A549 (cell line): ENCODE measurements at regions not wholly inside any gene's neighbourhood (a gene's known extent, or its start where the extent isn't known, plus 50 kb on each side); places are given as distances from the start of the nearest gene placed in this dataset.

Experiments used
- ATAC-seq, 2 experiments: fragments of 200-7000 bp in 1 of 2; fragments of >200 bp in 1 of 2; cut with Nextera tagmentation in 1 of 2; cut with Tn5 transposase in 1 of 2; 3 replicates each; pipeline versions ENCODE4 v1.8.0 to v1.9.1; 2018 to 2020; ENCODE audit warnings: mild to moderate bottlenecking in 1 of 2, moderate library complexity in 1 of 2
- CTCF ChIA-PET: fragments of 300-600 bp; sonication (Branson Sonifier 250); formaldehyde crosslinking; extraction: SDS; loops from one replicate; lab custom pipeline; 2021; ENCODE audit warnings: antibody characterized with exemption, inconsistent platforms; lab: Yijun Ruan, JAX
- POLR2A ChIA-PET: fragments of 350-600 bp; formaldehyde crosslinking; extraction: SDS; loops from one replicate; lab custom pipeline; 2021; ENCODE audit warnings: antibody characterized with exemption, inconsistent platforms; lab: Yijun Ruan, JAX
- DNase-seq, 2 experiments: peaks; one replicate each; pipeline versions ENCODE4 v3.0.0 to v3.0.0-alpha.2; 2011 to 2016; ENCODE audit warnings: low read depth in 1 of 2, low spot score in 1 of 2
- FAIRE-seq: peaks from 2 replicates; lab custom pipeline; 2011; peaks lifted over from hg19 to GRCh38; lab: Jason Lieb, UNC
- H3K27ac ChIP-seq, 2 experiments: fragments of >200 bp; sonication (Bioruptor Twin); formaldehyde crosslinking; 3 replicates each; pipeline ENCODE4 v1.5.1; 2016 to 2017
- H3K4me1 ChIP-seq: fragments of >200 bp; sonication (Bioruptor Twin); formaldehyde crosslinking; 3 replicates; pipeline ENCODE4 v1.6.1; 2016
- H3K4me2 ChIP-seq: fragments of >200 bp; sonication (Bioruptor Twin); formaldehyde crosslinking; 3 replicates; pipeline ENCODE4 v1.6.1; 2016
- H3K4me3 ChIP-seq: fragments of >200 bp; sonication (Bioruptor Twin); formaldehyde crosslinking; 3 replicates; pipeline ENCODE4 v1.5.1; 2016
- H3K9me3 ChIP-seq: fragments of >200 bp; sonication (Bioruptor Twin); formaldehyde crosslinking; 3 replicates; pipeline ENCODE4 v1.6.1; 2016
- ATOH8 ChIP-seq: fragments of 250-450 bp; sonication (Bioruptor Pico); IDR thresholded peaks from 2 replicates; pipeline ENCODE4 v1.5.0; 2020; ENCODE audit warnings: low read depth, mild to moderate bottlenecking, moderate library complexity
- BCL3 ChIP-seq: fragments of >200 bp; sonication (Bioruptor Twin); formaldehyde crosslinking; IDR thresholded peaks from 3 replicates; pipeline ENCODE4 v1.6.1; 2016
- CBX2 ChIP-seq: fragments of 200-600 bp; sonication (generic); IDR thresholded peaks from 2 replicates; pipeline ENCODE4 v1.6.1; 2016; ENCODE audit warnings: low read depth, mild to moderate bottlenecking, borderline replicate concordance
- CBX8 ChIP-seq: fragments of 200-600 bp; sonication (generic); IDR thresholded peaks from 2 replicates; pipeline ENCODE4 v1.6.1; 2016
- CHD2 ChIP-seq: fragments of 150-350 bp; IDR thresholded peaks from 2 replicates; pipeline ENCODE4 v1.6.1; 2014; ENCODE audit warnings: low read length; ENCODE audit not compliant: partially characterized antibody
- ELK1 ChIP-seq: fragments of 150-350 bp; IDR thresholded peaks from 2 replicates; pipeline ENCODE4 v1.6.1; 2014; ENCODE audit warnings: low read depth, mild to moderate bottlenecking, low read length
- EP300 ChIP-seq, 2 experiments: fragments of >200 bp; sonication (Bioruptor Twin); formaldehyde crosslinking; IDR thresholded peaks; 2 replicates in 1 of 2; 3 replicates in 1 of 2; pipeline ENCODE4 v1.6.1; 2016 to 2017
- ESRRA ChIP-seq: fragments of 150-350 bp; IDR thresholded peaks from 2 replicates; pipeline ENCODE4 v1.6.1; 2014; ENCODE audit warnings: mild to moderate bottlenecking, low read length, borderline replicate concordance
- FOSB ChIP-seq: fragments of 250-450 bp; sonication (Bioruptor Pico); IDR thresholded peaks from 2 replicates; pipeline ENCODE4 v1.5.0; 2020; ENCODE audit warnings: mild to moderate bottlenecking, moderate library complexity
- HEYL ChIP-seq: fragments of 250-450 bp; sonication (Bioruptor Pico); IDR thresholded peaks from 2 replicates; pipeline ENCODE4 v1.8.0; 2021; ENCODE audit warnings: mild to moderate bottlenecking, moderate library complexity
- HMGXB4 ChIP-seq: fragments of 250-450 bp; sonication (Bioruptor Pico); IDR thresholded peaks from 2 replicates; pipeline ENCODE4 v1.5.0; 2021; ENCODE audit warnings: mild to moderate bottlenecking, moderate library complexity, borderline replicate concordance
- HOXA7 ChIP-seq: fragments of 250-450 bp; sonication (Bioruptor Pico); IDR thresholded peaks from 2 replicates; pipeline ENCODE4 v1.5.0; 2020; ENCODE audit warnings: mild to moderate bottlenecking, moderate library complexity
- HOXB13 ChIP-seq: fragments of 250-450 bp; sonication (Bioruptor Pico); IDR thresholded peaks from 2 replicates; pipeline ENCODE4 v1.5.0; 2020; ENCODE audit warnings: low read depth, mild to moderate bottlenecking, moderate library complexity
- KDM5A ChIP-seq: fragments of 200-600 bp; sonication (generic); IDR thresholded peaks from 2 replicates; pipeline ENCODE4 v1.6.1; 2016; ENCODE audit warnings: antibody characterized with exemption, mild to moderate bottlenecking
- MAX ChIP-seq: IDR thresholded peaks from 2 replicates; pipeline ENCODE4 v1.6.1; 2012
- NR3C1 ChIP-seq: fragments of >200 bp; sonication (Bioruptor Twin); formaldehyde crosslinking; IDR thresholded peaks from 3 replicates; pipeline ENCODE4 v1.6.1; 2017
- PBX3 ChIP-seq: IDR thresholded peaks from 2 replicates; pipeline ENCODE4 v1.6.1; 2012
- POLR2A ChIP-seq: IDR thresholded peaks from 2 replicates; pipeline ENCODE4 v1.6.1; 2012; ENCODE audit warnings: mild to moderate bottlenecking, low read length
- RAD21 ChIP-seq, 2 experiments: fragments of >200 bp in 1 of 2; sonication (Bioruptor Twin) in 1 of 2; formaldehyde crosslinking in 1 of 2; IDR thresholded peaks in 1 of 2; conservative IDR thresholded peaks in 1 of 2; 2 replicates in 1 of 2; 3 replicates in 1 of 2; pipeline ENCODE4 v1.6.1; 2012 to 2018; ENCODE audit warnings: inconsistent platforms in 1 of 2
- RARB ChIP-seq: fragments of 250-450 bp; sonication (Bioruptor Pico); IDR thresholded peaks from 2 replicates; pipeline ENCODE4 v1.8.0; 2021; ENCODE audit warnings: mild to moderate bottlenecking, moderate library complexity
- SMC3 ChIP-seq: fragments of >200 bp; sonication (Bioruptor Twin); formaldehyde crosslinking; IDR thresholded peaks from 3 replicates; pipeline ENCODE4 v1.6.1; 2018; ENCODE audit warnings: inconsistent platforms
- TP53 ChIP-seq: fragments of 250-450 bp; sonication (Bioruptor Pico); IDR thresholded peaks from 2 replicates; pipeline ENCODE4 v1.5.0; 2021; ENCODE audit warnings: mild to moderate bottlenecking, moderate library complexity
- ZSCAN20 ChIP-seq: fragments of 250-450 bp; sonication (Bioruptor Pico); IDR thresholded peaks from 2 replicates; pipeline ENCODE4 v1.8.0; 2022; ENCODE audit warnings: mild to moderate bottlenecking, moderate library complexity
- WGBS: methylation state at CpG from one replicate; pipeline ENCODE4 v1.1.6; 2017; ENCODE audit errors: missing lambda C conversion rate; 5-methylcytosine and 5-hydroxymethylcytosine counted together

- H3K4me1 ChIP-seq: no peaks in the 10 kb centered on the region
- no peak for ATAC-seq
- H3K27ac ChIP-seq: no peak overlapping the region
- FAIRE-seq: no peak
- H3K4me2 ChIP-seq: no peak overlapping the region
- ChIA-PET CTCF (no interaction called here), POLR2A (no interaction called here)
- WGBS: 34% methylated on average over 1 of the region's 1 CpG
- H3K4me3 ChIP-seq: no peak overlapping the region
- no peak for TF ChIP-seq HOXA7
- TF ChIP-seq POLR2A: no peak
- no peak for TF ChIP-seq CHD2
- TF ChIP-seq KDM5A: no peak
- TF ChIP-seq FOSB (CRISPR knock-in tag): no peak
- no peak for TF ChIP-seq ESRRA
- TF ChIP-seq CBX2: no peak
- TF ChIP-seq RARB (CRISPR knock-in tag): no peak
- TF ChIP-seq RAD21 (conservative IDR thresholded peaks at IDR 0.05 in 1 of 2, IDR thresholded peaks at IDR 0.05 in 1 of 2): no peak
- no peak for TF ChIP-seq EP300 (IDR thresholded peaks at IDR 0.05)
- TF ChIP-seq ATOH8 (CRISPR knock-in tag): no peak
- TF ChIP-seq HMGXB4 (CRISPR knock-in tag): no peak
- no peak for TF ChIP-seq PBX3
- no peak for TF ChIP-seq HEYL (CRISPR knock-in tag)
- no peak for TF ChIP-seq SMC3
- TF ChIP-seq ELK1: no peak
- TF ChIP-seq ZSCAN20 (CRISPR knock-in tag): no peak
- no peak for TF ChIP-seq TP53 (CRISPR knock-in tag)
- no peak for DNase-seq
- H3K9me3 ChIP-seq: no peaks in the 10 kb centered on the region
These were observed 304.0 kb upstream of the CBLB start for GRCh38 chr3:106172780-106173179.

- 15% methylated on average over 1 of the region's 1 CpG for WGBS
- ChIA-PET POLR2A (no interaction called here), CTCF (no interaction called here)
- Histone ChIP-seq H3K27ac (no peak overlapping the region), H3K4me1 (no peaks in the 10 kb centered on the region), H3K9me3 (no peaks in the 10 kb centered on the region), H3K4me3 (no peak overlapping the region), H3K4me2 (no peak overlapping the region)
- ATAC-seq (no peak), FAIRE-seq (no peak), DNase-seq (no peak)
- TF ChIP-seq MAX (no peak), HOXB13 (CRISPR knock-in tag) (no peak), CBX8 (no peak), NR3C1 (no peak), BCL3 (no peak), CBX2 (no peak), ATOH8 (CRISPR knock-in tag) (no peak), ZSCAN20 (CRISPR knock-in tag) (no peak), FOSB (CRISPR knock-in tag) (no peak)
These were observed 306.5 kb upstream of the CBLB start for GRCh38 chr3:106175276-106175675.
